ENCODE measurements at regions not wholly inside any gene's neighbourhood (a gene's known extent, or its start where the extent isn't known, plus 50 kb on each side); places are given as distances from the start of the nearest gene placed in this dataset.

- no peak for TF ChIP-seq CTCF (conservative IDR thresholded peaks at IDR 0.05; ENCODE audit: low read depth, low read length)
- no peak for DNase-seq (ENCODE audit: low read depth)
- H3K4me3 ChIP-seq (ENCODE audit: low read depth, low read length), result no peak overlapping the region
Measured at GRCh38 chr4:66032571-66032970, 362.3 kb upstream of the EPHA5 start.

- H3K4me3 ChIP-seq (ENCODE audit: low read depth, low read length), result no peak overlapping the region
- no peak for DNase-seq (ENCODE audit: low read depth)
- TF ChIP-seq CTCF (conservative IDR thresholded peaks at IDR 0.05; ENCODE audit: low read depth, low read length), result no peak
Measured at GRCh38 chr4:66028668-66029067, 358.4 kb upstream of the EPHA5 start.

GRCh38 chr4:66023061-66023460, 352.8 kb upstream of the EPHA5 start:
- TF ChIP-seq CTCF (conservative IDR thresholded peaks at IDR 0.05; ENCODE audit: low read depth, low read length), result no peak
- no peak overlapping the region for H3K4me3 ChIP-seq (ENCODE audit: low read depth, low read length)
- no peak for DNase-seq (ENCODE audit: low read depth)

GRCh38 chr4:66017671-66018070, 347.4 kb upstream of the EPHA5 start:
- DNase-seq (ENCODE audit: low read depth), result no peak
- TF ChIP-seq CTCF (conservative IDR thresholded peaks at IDR 0.05; ENCODE audit: low read depth, low read length), result no peak
- H3K4me3 ChIP-seq (ENCODE audit: low read depth, low read length), result no peak overlapping the region

- H3K4me3 ChIP-seq (ENCODE audit: low read depth, low read length), result no peak overlapping the region
- no peak for DNase-seq (ENCODE audit: low read depth)
- TF ChIP-seq CTCF (conservative IDR thresholded peaks at IDR 0.05; ENCODE audit: low read depth, low read length), result no peak
Measured at GRCh38 chr4:66016240-66016639, 346.0 kb upstream of the EPHA5 start.

GRCh38 chr4:66014146-66014765, 344.0 kb upstream of the EPHA5 start:
- no peak for TF ChIP-seq CTCF (conservative IDR thresholded peaks at IDR 0.05; ENCODE audit: low read depth, low read length)
- no peak for DNase-seq (ENCODE audit: low read depth)
- no peak overlapping the region for H3K4me3 ChIP-seq (ENCODE audit: low read depth, low read length)

GRCh38 chr4:66000510-66001117, 330.3 kb upstream of the EPHA5 start:
- no peak overlapping the region for H3K4me3 ChIP-seq (ENCODE audit: low read depth, low read length)
- TF ChIP-seq CTCF (conservative IDR thresholded peaks at IDR 0.05; ENCODE audit: low read depth, low read length), result no peak
- no peak for DNase-seq (ENCODE audit: low read depth)

Data from choroid plexus epithelial cell (primary cell).